ENCODE measurements at regions not wholly inside any gene's neighbourhood (a gene's known extent, or its start where the extent isn't known, plus 50 kb on each side); places are given as distances from the start of the nearest gene placed in this dataset.

DNA sequence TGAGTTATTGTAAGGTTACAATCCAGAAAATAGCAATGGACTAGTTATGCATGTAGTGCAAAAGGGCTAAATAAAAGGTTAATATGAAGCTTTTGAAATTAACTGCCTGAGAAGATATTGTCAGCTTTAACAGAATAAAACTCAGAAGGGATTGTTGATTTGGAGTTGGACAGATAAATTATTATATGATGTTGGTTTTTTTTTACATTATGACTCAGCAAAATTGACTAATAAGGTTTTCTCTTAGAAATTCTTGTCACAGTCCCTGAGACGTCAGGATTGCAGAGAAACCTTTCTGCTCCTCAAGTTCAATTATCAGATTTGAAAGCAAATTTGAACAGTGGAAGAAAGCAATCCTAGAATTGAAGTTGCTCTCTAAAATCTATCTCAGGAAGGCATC is 946.9 kb downstream of the CBLN2 start:
- no peak for DNase-seq (ENCODE audit: low read depth in 4 of 4, low spot score in 2 of 4)

- no peak for DNase-seq (ENCODE audit: low read depth in 4 of 4, low spot score in 2 of 4)
Observed at GRCh38 chr18:71583252-71583651, 960.9 kb downstream of the CBLN2 start.

DNA sequence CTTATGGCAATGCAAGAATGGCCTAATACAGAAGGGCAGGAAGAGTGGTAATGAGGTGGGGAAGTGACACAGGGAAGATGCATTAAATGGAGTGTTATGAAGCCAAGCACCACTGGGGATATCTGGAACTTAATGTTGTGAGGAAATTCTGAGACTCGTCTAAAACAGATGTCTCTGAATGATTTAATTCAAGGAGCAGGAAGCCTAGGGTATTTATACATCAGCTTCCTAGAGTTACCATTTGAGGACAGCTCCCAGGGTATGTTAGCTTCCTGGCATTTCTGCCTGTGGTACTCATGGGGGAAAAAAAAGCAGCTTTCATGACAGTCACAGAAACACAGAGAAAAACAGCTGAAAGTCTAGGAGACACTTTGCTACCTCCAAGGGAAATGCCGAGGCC is 989.5 kb downstream of the CBLN2 start:
- DNase-seq (ENCODE audit: low read depth in 4 of 4, low spot score in 2 of 4) = no peak

DNA sequence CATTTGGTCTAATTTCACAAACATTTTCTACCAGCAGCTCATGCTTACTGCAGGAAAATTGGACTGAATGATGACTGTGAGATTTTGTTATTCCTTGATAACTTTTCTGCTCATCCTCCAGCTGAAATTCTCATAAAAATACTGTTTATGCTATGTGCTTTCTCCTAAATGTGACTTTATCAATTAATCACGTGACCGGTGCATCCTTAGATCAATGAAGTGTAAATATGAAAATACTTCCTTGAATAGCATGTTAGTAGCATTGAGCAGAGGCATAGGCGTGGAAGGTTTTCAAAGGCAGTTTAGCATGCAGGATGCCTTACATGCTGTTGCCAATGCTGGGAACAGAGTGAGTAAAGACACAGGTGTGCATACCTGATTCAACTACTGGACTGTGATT is 1002.5 kb downstream of the CBLN2 start:
- no peak for DNase-seq (ENCODE audit: low read depth in 4 of 4, low spot score in 2 of 4)

GRCh38 chr18:71529703-71530303 is 1014.3 kb downstream of the CBLN2 start:
- no peak for DNase-seq (ENCODE audit: low read depth in 4 of 4, low spot score in 2 of 4)

GRCh38 chr18:71523483-71524435 is 1020.4 kb downstream of the CBLN2 start:
- no peak for DNase-seq (ENCODE audit: low read depth in 4 of 4, low spot score in 2 of 4)

DNA sequence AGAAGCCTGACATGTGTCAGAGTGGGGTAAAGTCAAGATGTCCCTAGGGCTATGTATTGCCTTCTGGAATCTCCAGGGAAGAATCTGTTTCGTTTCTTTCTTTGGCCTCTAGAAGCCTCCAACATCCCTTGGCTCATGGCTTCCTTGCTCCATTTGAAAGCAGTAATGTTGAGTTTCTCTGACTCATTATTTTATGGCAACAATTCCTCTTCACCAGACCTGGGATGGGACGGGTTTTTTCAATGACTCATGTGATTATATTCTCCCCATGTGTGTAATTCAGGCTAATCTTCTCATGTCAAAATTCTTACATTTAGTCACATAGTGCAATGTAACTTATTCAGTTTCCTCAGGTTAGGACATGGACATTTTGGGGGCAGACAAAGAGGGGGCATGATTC is 1038.6 kb downstream of the CBLN2 start:
- no peak for DNase-seq (ENCODE audit: low read depth in 4 of 4, low spot score in 2 of 4)

DNA sequence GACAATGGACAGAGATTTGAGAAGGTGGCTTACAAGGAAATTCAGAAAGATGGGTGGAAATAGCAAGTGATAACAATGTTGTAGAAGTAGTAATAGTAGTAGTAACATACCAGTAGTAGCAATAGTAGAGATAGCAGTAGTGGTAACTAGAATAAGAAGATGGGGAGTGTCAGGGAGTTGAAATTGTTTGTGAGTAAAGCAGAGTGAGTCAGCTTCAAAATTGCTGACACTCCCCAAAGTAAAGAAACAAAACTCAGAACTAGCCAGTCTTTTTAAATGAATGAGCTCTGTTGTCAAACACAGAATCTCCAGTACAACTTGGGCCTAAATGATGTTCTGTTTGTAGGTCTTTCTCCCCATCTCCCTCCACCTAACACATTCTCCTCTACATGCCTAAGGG is 1040.9 kb downstream of the CBLN2 start:
- DNase-seq (ENCODE audit: low read depth in 4 of 4, low spot score in 2 of 4) = no peak

DNA sequence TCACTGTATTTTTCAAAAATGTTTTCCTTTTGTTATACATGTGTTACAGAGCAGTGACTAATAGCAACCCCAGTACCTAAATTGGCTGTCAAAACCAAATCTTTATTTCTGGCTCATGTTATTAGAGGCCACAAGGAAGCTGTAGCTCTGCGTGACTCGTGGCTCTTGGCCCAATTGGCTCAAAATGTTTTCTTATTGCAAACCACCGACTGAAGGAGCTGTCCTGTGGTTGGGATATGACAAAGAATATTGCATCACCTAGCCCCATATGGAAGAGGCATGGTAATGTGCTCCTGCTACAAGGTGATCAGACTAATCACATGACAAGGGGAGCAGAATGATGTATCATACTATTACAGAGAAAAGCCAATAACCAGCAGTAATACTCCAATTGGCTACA is 1058.5 kb downstream of the CBLN2 start:
- no peak for DNase-seq (ENCODE audit: low read depth in 4 of 4, low spot score in 2 of 4)

DNA sequence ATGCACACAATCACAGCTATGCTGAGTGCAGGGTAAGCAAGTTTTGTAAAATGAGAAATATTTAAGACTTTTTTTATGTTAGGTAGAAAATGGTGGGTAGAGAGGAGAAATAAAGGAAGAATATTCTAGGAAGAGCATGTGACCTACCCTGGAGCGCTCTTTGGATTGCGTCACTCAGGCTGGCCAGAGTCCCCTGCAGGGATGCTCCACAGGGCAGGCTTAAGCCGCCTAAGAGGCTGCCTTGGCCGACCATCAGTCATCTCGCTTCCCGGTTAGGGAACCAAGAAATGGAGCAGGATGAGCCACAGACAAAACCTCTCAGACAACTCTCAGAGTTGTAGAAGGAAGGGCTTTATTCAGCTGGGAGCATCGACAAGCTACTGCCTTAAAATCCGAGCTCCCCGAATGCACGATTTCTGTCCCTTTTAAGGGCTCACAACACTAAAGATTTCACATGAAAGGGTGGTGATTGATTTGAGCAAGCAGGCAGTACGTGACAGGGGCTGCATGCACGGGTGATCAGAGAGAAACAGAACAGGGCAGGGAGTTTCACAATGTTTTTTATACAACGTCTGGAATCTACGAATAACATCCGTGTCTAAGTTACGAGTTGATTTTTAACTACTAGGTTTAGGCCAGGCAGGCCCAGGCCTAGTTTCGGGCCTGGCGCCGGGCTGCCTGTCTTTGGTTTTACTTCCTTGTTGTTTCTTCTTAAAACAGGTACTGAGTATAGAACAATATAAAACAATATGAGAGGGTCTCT is 1072.0 kb downstream of the CBLN2 start:
- no peak for DNase-seq (ENCODE audit: low read depth in 4 of 4, low spot score in 2 of 4)

DNA sequence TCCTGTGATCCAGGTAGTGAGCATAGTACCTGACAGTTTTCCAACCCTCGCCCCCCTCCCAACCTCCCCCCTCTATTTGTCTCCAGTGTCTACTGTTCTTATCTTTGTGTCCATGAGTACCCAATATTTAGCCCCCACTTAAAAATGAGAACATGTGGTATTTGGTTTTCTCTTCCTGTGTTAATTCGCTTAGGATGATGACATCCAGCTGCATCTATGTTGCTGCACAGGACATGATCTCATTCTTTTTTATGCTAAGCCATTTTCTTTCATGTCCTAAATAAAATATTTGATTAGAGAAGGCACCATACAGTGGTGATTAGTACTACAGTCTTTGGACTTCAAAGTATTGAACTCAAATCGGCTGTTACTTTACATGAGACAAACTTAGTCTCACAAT is 1087.9 kb downstream of the CBLN2 start:
- peak in 1 of 4 donors; percentile 10 for DNase-seq (ENCODE audit: low read depth in 4 of 4, low spot score in 2 of 4)

- DNase-seq (ENCODE audit: low read depth in 4 of 4, low spot score in 2 of 4) = no peak
Observed at GRCh38 chr18:71450257-71450656, 1093.9 kb downstream of the CBLN2 start.

DNA sequence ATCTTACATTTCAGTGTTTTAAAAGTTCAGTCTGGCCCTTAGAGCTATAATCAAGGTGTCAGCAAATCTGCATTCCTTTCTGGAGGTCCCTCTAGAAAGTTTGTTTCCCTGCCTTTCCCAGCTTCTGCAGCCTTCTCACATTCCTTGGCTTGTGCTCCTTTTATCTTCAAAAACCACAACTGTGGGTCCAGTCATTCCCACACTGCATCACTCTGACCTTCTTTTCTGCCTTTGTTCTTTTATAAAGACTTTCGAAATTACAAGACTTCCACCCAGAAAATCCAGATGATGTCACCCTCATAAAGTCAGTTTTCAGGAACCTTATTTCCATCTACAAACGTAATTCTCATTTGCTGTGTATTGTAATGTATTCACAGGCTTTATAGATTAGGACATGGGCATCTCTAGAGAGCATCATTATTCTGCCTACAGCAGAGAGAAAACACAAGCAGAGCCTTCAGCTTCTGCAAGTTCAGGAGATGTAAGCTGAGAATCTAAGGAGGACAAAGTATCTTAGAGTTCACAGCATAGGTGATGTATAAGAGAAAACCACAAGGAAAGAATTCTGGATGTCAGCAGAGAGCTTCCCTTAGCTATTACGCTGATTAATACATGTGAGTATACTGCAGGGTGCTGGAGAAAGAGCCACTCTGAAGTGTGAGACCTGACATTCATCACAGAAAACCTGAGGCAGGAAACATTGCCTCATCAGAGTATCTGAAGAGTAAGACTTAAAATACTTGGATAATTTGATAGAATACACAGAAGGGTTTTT is 1100.2 kb downstream of the CBLN2 start:
- peak in 2 of 4 donors; percentile 7 to 11 for DNase-seq (ENCODE audit: low read depth in 4 of 4, low spot score in 2 of 4)

GRCh38 chr18:71442731-71443141 is 1101.4 kb downstream of the CBLN2 start:
- peak in 3 of 4 donors; percentile 25 to 41 (median 29) for DNase-seq (ENCODE audit: low read depth in 4 of 4, low spot score in 2 of 4)

DNA sequence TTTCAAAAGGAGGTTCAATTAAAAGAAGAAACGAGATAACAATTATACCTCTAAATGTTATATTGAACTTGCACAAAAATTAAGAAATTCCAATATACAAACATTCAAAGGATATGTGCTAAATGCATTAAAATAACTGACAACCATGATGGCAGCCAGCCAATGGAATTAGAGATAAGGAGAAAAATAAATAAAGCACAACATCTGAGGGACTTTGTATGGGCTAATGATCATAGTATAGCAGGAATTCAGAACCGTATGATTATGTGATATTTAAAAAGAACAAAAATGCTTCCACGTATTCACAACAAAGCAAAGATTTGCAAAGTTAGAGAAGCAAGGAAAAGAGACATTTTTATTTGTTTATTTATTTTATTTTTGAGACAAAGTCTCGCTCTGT is 1103.0 kb downstream of the CBLN2 start:
- no peak for DNase-seq (ENCODE audit: low read depth in 4 of 4, low spot score in 2 of 4)

DNA sequence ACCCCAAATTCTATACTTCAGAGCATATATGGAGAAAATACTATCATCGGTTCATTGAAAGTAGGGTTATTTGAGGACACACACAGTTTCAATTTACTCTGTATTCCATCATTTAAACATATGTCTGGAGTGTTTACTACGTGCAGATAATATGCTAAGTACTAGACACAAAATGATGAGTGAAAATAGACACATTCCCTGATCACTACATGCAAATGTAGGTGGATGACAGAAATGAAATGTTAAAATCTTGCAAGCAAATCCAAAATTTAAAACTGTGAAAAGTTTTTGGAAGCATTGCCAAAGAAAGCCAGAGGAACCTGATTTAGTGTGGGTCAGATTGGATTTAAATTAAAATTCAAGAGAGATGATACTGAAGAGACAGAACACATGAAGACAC is 1106.6 kb downstream of the CBLN2 start:
- DNase-seq (ENCODE audit: low read depth in 4 of 4, low spot score in 2 of 4) = no peak

DNA sequence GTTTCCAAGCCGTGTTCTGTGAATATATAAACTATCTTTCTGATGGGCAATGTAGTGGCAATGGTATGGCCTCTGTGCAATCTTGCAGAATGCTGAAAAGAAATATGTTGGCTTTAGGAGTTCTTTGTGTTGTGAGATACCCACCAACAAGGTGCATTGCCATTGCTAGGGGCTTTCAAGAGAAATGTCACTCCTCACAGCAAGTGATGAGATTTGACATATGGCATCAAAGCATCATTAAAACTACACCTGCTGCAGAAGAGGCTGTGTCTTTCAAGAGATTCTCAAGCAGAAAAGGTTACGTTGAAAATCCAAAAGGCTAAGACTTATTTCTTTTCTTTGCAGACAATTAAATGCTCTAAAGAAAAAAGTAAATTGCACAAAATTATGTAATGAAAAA is 1110.8 kb downstream of the CBLN2 start:
- DNase-seq (ENCODE audit: low read depth in 4 of 4, low spot score in 2 of 4) = no peak

GRCh38 chr18:71431689-71432088 is 1112.5 kb downstream of the CBLN2 start:
- DNase-seq (ENCODE audit: low read depth in 4 of 4, low spot score in 2 of 4) = no peak

- DNase-seq (ENCODE audit: low read depth in 4 of 4, low spot score in 2 of 4) = no peak
Observed at GRCh38 chr18:71431171-71431570, 1113.0 kb downstream of the CBLN2 start.

DNA sequence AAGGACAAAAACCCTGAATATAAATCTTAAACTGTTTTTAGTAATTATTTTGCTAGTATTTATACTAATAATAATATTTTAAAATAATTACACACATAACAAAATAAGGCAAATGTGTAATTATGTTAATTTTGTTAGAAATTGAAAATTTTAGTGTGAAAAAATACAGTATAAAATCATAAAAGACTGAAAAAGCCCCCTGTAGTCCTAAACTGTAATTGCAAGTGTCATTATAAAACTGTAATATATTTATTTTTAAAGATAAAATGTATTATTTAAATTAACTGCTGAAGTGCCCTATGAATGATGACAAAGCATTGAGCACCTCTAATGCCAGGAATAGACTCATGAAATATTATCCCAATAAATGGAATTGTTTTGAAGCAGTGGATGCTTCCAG is 1117.7 kb downstream of the CBLN2 start:
- DNase-seq (ENCODE audit: low read depth in 4 of 4, low spot score in 2 of 4) = no peak

Data from left renal cortex interstitium (tissue), 4 donors.